ENCODE measurements at regions not wholly inside any gene's neighbourhood (a gene's known extent, or its start where the extent isn't known, plus 50 kb on each side); places are given as distances from the start of the nearest gene placed in this dataset.
A peak's percentile ranks its signal among the peaks of the same experiment; 100 is the strongest.

DNA sequence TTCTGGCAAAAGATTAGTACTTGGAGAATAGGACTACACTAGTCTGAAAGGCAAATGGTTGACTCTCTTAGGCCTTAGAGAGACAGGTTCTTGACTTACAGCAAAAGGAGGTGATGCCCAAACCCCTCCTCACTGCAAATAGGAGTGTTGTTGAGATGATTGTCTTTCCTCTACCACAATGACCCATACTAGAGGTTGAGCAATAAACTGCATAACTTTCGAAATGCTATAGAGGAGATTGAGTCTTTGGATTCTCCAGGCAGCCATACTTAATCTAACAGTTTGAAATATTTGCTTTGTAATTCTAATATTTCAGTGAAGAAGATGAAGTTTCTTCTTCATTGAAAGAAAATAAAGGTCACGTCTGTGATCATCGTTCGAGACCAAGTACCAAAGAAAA lies 498.5 kb upstream of the GBE1 start:
- Mint-ChIP-seq H3K36me3 (ENCODE audit: low read depth) (no peaks in the 10 kb centered on the region), H3K27me3 (ENCODE audit: low read depth) (no peaks in the 10 kb centered on the region), H3K4me3 (no peak overlapping the region), H3K4me1 (ENCODE audit: low read depth) (no peaks in the 10 kb centered on the region), H3K9me3 (ENCODE audit: insufficient read depth) (no peaks in the 10 kb centered on the region), H3K27ac (no peak overlapping the region)
- DNase-seq (no peak), ATAC-seq (no peak)
- POLR2A ChIA-PET, result no interaction called here
- CTCF ChIA-PET, result no interaction called here

DNA sequence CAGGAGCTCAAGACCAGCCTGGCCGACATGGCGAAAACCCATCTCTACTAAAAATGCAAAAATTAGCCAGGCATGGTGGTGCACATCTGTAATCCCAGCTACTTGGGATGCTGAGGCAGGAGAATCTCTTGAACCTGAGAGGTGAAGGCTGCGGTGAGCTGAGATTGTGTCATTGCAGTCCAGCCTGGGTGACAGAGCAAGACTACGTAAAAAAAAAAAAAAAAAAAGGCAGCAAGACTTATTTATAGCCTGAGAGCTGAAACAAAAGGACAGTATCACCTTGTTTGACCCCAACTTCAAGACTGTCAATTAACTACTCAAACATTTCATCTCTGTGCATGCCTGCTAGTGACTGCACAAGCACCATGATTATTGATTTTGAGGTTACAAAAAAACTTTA lies 478.9 kb upstream of the GBE1 start:
- Mint-ChIP-seq H3K9me3 (ENCODE audit: insufficient read depth) (no peaks in the 10 kb centered on the region), H3K4me3 (no peak overlapping the region), H3K36me3 (ENCODE audit: low read depth) (no peaks in the 10 kb centered on the region), H3K27me3 (ENCODE audit: low read depth) (no peaks in the 10 kb centered on the region), H3K4me1 (ENCODE audit: low read depth) (no peaks in the 10 kb centered on the region), H3K27ac (no peak overlapping the region)
- ChIA-PET CTCF (no interaction called here), POLR2A (no interaction called here)
- DNase-seq (no peak), ATAC-seq (no peak)

DNA sequence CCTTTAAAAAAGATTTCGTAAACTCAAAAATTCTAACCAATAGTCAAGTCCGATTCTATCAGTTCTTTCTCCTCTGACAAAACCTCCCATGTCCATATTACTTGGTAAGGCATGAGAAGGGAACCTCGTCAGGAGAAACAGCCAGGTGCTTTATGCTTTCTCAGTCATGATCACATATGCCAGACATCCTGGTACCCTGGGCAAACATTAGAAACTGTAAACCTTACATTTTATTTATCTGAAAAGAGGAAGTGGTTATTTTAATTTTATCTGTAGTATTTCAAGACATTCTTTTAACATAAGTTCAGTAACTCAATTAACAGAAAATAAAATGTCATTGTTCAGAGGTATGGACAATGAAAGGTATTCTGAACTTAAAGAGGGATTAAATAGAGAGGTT lies 474.8 kb upstream of the GBE1 start:
- POLR2A ChIA-PET, result no interaction called here
- no peak overlapping the region for H3K27ac Mint-ChIP-seq
- CTCF ChIA-PET, result no interaction called here

DNA sequence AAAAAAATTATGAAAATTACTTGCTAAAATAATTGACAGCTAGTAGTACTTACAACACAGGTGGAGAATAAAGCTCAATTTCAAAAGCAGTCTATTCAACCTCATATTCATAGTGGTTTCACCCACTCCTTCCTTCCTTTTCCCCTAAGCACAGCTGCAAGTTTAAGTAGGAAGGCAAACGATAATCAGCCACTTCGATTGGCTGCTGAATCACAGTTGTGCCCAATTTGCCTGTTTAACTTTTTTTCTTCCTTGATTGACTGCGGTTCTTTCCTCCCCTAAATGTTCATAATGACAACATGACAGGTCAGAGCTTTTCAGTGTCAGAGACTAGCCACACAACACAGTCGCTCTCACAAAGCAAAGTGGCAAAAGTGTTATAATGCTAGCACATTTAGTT lies 468.0 kb upstream of the GBE1 start:
- H3K4me1 Mint-ChIP-seq (ENCODE audit: low read depth), result peaks cover 9% of the 10 kb centered on the region
- peak overlapping the region; percentile 31 for H3K27ac Mint-ChIP-seq
- no peak overlapping the region for H3K4me3 Mint-ChIP-seq
- ChIA-PET CTCF (no interaction called here), POLR2A (no interaction called here)
- peaks cover 4% of the 10 kb centered on the region for H3K9me3 Mint-ChIP-seq (ENCODE audit: insufficient read depth)
- H3K27me3 Mint-ChIP-seq (ENCODE audit: low read depth), result no peaks in the 10 kb centered on the region
- ATAC-seq, result no peak
- H3K36me3 Mint-ChIP-seq (ENCODE audit: low read depth), result no peaks in the 10 kb centered on the region
- DNase-seq, result no peak

More for the DNA sequence above, 474.8 kb upstream of the GBE1 start:
- DNase-seq (no peak), ATAC-seq (no peak)
- no peak overlapping the region for H3K4me3 Mint-ChIP-seq
- H3K4me1 Mint-ChIP-seq (ENCODE audit: low read depth), result no peaks in the 10 kb centered on the region
- H3K36me3 Mint-ChIP-seq (ENCODE audit: low read depth), result no peaks in the 10 kb centered on the region
- no peaks in the 10 kb centered on the region for H3K27me3 Mint-ChIP-seq (ENCODE audit: low read depth)
- H3K9me3 Mint-ChIP-seq (ENCODE audit: insufficient read depth), result no peaks in the 10 kb centered on the region

DNA sequence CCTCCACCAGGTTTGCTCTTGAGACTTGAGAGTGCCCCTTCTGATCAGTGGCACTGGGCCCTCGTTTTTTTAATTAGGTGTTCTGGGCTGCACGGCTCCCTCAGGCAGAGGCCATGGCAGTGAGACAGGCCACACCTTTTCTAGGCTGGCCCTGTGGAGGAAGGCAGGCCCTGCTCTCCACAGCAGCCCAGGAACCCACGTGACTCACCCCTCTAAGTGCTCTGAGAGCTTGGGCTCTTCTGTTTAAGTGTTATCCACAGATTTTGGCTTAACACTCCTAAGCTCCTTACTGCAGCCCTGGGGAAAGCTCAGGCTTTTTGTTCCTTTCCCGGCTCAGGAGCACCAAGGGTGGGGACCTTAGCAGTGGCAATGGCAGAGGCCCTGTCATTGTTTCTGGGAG lies 463.2 kb upstream of the GBE1 start:
- POLR2A ChIA-PET, result no interaction called here

DNA sequence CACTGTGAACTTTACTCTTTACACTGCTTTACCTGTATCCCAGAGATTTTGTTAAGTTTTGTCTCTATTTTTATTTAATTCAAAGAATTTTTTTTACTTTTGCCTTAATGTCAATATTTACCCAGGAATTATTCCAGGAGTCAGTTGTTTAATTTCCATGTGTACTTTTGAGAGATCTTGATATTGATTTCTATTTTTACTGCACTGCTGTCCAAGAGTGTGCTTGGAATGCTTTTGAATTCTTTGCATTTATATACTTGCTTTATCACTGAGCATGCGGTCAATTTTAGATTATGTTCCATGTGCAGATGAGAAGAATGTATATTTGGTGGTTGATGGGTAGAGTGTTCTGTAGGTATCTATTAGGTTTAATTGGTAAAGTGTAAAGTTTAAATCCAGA lies 461.0 kb upstream of the GBE1 start:
- ATAC-seq (no peak), DNase-seq (no peak)
- Mint-ChIP-seq H3K27ac (no peak overlapping the region), H3K4me1 (ENCODE audit: low read depth) (no peaks in the 10 kb centered on the region), H3K9me3 (ENCODE audit: insufficient read depth) (peaks cover 16% of the 10 kb centered on the region), H3K27me3 (ENCODE audit: low read depth) (no peaks in the 10 kb centered on the region), H3K36me3 (ENCODE audit: low read depth) (no peaks in the 10 kb centered on the region), H3K4me3 (no peak overlapping the region)
- ChIA-PET CTCF (no interaction called here), POLR2A (no interaction called here)

More for the DNA sequence above, 463.2 kb upstream of the GBE1 start:
- Mint-ChIP-seq H3K4me1 (ENCODE audit: low read depth) (peaks cover 8% of the 10 kb centered on the region), H3K27ac (no peak overlapping the region), H3K9me3 (ENCODE audit: insufficient read depth) (peaks cover 16% of the 10 kb centered on the region), H3K27me3 (ENCODE audit: low read depth) (no peaks in the 10 kb centered on the region), H3K4me3 (no peak overlapping the region), H3K36me3 (ENCODE audit: low read depth) (no peaks in the 10 kb centered on the region)
- DNase-seq (no peak), ATAC-seq (no peak)
- CTCF ChIA-PET, result no interaction called here

DNA sequence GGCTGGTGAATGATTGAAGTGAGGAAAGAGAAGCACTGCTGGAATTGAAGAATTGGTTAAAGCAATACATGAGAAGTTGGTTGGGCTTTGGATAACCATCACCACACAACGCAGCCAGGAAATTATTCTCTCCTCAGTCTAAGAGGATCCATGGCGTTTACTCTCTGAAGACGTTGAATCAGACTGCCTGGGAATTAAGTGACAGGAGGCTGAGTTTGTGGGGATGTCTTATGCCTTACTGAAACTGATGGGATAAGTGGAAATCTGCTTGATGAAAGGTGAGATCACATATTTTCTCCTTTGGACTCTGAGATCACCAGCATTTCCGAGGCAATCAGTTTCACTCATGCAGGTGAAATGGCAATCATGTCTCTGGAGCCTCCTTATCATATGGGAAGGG lies 456.1 kb upstream of the GBE1 start:
- H3K9me3 Mint-ChIP-seq (ENCODE audit: insufficient read depth), result peaks cover 17% of the 10 kb centered on the region
- DNase-seq, result no peak
- ATAC-seq, result no peak
- H3K27ac Mint-ChIP-seq, result no peak overlapping the region
- no peaks in the 10 kb centered on the region for H3K36me3 Mint-ChIP-seq (ENCODE audit: low read depth)
- ChIA-PET POLR2A (no interaction called here), CTCF (no interaction called here)
- no peaks in the 10 kb centered on the region for H3K4me1 Mint-ChIP-seq (ENCODE audit: low read depth)
- no peaks in the 10 kb centered on the region for H3K27me3 Mint-ChIP-seq (ENCODE audit: low read depth)
- no peak overlapping the region for H3K4me3 Mint-ChIP-seq

DNA sequence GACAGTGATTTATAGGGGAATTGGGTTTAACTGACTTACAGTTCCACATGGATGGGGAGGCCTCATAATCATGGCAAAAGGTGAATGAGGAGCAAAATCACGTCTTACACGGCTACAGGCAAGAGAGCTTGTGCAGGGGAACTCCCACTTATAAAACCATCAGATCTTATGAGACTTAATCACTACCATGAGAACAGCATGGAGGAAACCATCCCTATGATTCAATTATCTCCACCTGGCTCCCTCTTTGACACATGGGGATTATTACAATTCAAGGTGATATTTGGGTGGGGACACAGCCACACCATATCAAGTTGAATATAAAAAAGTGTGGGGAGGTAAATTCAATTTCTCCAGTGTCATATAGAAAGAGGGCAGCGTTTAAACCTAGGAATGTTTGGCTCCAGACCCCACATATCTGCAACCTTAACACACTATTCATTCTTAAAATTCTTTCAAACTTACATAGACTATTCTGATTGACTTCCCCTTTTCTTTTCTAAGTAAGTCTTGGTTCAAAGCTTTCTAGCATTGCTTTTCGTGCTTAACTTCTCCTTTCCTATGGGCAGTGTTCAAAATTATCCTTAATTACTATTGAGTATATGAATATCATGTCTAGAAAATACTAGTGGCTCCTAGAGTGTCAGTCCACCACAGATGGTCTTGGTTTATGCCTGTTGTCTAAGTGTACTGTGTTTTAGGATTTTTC lies 446.7 kb upstream of the GBE1 start:
- DNase-seq (no peak), ATAC-seq (no peak)
- Mint-ChIP-seq H3K27me3 (ENCODE audit: low read depth) (no peaks in the 10 kb centered on the region), H3K4me1 (ENCODE audit: low read depth) (no peaks in the 10 kb centered on the region), H3K4me3 (no peak overlapping the region), H3K9me3 (ENCODE audit: insufficient read depth) (no peaks in the 10 kb centered on the region), H3K27ac (no peak overlapping the region), H3K36me3 (ENCODE audit: low read depth) (no peaks in the 10 kb centered on the region)
- POLR2A ChIA-PET, result no interaction called here
- CTCF ChIA-PET, result no interaction called here

DNA sequence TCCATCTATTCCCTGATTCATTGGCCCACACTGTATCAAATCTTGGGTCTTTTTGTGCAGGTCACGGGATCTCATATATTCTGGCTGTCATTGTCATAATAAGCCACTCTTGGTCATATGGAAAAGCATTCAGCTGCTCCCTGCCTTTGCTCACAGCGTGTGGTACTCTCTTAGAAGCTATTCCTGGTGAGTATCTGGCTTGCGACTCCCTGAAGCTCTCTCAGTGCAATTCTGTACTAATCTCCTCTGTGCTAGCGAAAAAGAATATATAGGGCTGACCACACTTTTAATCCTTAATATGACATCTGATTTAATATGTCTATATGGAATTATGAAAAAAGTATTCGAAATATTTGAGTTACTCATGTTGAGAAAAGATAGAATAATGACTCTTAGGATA lies 440.8 kb upstream of the GBE1 start:
- no peaks in the 10 kb centered on the region for H3K4me1 Mint-ChIP-seq (ENCODE audit: low read depth)
- POLR2A ChIA-PET, result no interaction called here
- peaks cover 8% of the 10 kb centered on the region for H3K9me3 Mint-ChIP-seq (ENCODE audit: insufficient read depth)
- DNase-seq, result no peak
- H3K27ac Mint-ChIP-seq, result no peak overlapping the region
- H3K36me3 Mint-ChIP-seq (ENCODE audit: low read depth), result no peaks in the 10 kb centered on the region
- H3K27me3 Mint-ChIP-seq (ENCODE audit: low read depth), result no peaks in the 10 kb centered on the region
- ATAC-seq, result no peak
- CTCF ChIA-PET, result no interaction called here
- no peak overlapping the region for H3K4me3 Mint-ChIP-seq

DNA sequence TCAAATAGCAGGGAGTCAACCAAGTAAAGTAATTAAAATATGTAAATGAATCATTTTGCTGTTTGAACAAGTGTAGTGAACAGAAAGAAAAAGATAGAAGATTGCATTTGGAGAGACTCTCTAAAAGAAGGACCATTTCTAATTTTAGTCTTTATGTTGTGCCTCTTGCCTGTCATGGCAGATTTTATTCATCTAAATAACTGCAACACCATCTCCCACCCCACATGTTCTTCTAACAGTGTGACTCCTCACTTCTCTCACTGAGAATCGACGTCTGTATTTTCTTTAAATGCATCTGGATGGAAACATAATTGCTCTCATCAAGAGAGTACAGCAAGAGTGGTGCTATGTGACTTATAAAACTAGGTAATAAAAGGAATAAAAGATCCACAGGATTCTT lies 439.9 kb upstream of the GBE1 start:
- Mint-ChIP-seq H3K36me3 (ENCODE audit: low read depth) (no peaks in the 10 kb centered on the region), H3K4me1 (ENCODE audit: low read depth) (no peaks in the 10 kb centered on the region), H3K27ac (no peak overlapping the region), H3K9me3 (ENCODE audit: insufficient read depth) (peaks cover 8% of the 10 kb centered on the region), H3K27me3 (ENCODE audit: low read depth) (no peaks in the 10 kb centered on the region), H3K4me3 (no peak overlapping the region)
- CTCF ChIA-PET, result no interaction called here
- DNase-seq, result no peak
- POLR2A ChIA-PET, result no interaction called here
- no peak for ATAC-seq

DNA sequence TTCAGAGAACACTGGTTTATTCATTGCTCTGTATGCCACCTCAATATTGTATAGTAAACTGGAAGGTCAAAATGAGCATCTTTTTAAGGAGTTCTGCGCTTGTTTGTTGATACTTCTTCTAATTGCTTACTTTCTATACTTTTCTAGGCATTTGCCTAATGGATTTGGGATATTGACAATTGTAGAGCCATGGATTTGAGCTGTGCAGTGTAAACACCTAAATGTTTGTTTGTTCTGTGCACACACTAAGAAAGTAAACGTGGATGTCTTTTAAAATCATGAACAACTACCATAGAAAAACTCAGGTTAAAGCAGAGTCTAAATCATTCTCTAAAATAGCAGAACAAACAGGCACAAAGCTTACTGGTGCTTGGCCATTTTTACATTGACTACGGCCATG lies 436.6 kb upstream of the GBE1 start:
- DNase-seq (no peak), ATAC-seq (no peak)
- H3K9me3 Mint-ChIP-seq (ENCODE audit: insufficient read depth), result peaks cover 8% of the 10 kb centered on the region
- H3K4me1 Mint-ChIP-seq (ENCODE audit: low read depth), result no peaks in the 10 kb centered on the region
- no peak overlapping the region for H3K27ac Mint-ChIP-seq
- H3K4me3 Mint-ChIP-seq, result no peak overlapping the region
- POLR2A ChIA-PET, result no interaction called here
- H3K36me3 Mint-ChIP-seq (ENCODE audit: low read depth), result no peaks in the 10 kb centered on the region
- no peaks in the 10 kb centered on the region for H3K27me3 Mint-ChIP-seq (ENCODE audit: low read depth)
- CTCF ChIA-PET, result no interaction called here

DNA sequence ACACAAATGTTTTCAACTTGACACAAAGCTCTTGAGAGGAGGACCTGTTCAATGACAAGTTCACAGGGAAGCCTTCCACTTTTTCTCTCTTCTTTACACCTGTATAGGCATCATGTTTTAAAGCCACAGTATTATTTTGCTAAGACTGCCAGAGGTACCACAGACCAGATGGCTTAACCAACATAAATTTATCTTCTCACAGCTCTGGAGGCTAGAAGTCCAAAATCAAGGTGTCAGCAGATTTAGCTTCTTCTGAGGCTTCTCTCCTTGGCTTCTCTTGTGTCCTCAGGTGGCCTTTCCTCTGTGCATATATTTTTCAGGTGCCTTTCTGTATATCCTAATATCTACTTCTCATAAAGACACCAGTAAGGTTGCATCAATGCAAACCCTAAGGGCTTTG lies 435.2 kb upstream of the GBE1 start:
- POLR2A ChIA-PET, result no interaction called here
- no peak overlapping the region for H3K4me3 Mint-ChIP-seq

DNA sequence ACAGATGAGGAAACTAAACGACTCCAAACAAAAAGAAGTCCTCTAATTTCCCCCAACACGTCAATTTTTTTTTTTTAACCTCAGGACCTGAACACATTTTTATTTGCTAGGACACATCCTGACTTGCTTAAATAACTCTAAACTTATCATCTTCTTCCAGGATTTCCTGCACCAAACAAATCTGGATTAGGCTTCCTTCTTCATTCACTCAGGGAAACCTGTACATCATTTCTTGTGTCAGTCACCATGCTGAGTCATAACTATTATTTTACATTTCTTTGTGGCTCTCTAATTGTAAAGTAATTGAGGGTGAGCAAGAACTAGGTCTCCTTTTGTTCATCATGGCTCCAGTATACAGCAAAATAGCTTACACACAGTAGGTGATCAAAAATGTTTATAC lies 433.4 kb upstream of the GBE1 start:
- Mint-ChIP-seq H3K27me3 (ENCODE audit: low read depth) (no peaks in the 10 kb centered on the region), H3K36me3 (ENCODE audit: low read depth) (no peaks in the 10 kb centered on the region), H3K4me3 (no peak overlapping the region), H3K27ac (no peak overlapping the region), H3K4me1 (ENCODE audit: low read depth) (no peaks in the 10 kb centered on the region), H3K9me3 (ENCODE audit: insufficient read depth) (no peaks in the 10 kb centered on the region)
- ATAC-seq, result no peak
- DNase-seq, result no peak
- ChIA-PET POLR2A (no interaction called here), CTCF (no interaction called here)

More for the DNA sequence above, 435.2 kb upstream of the GBE1 start:
- Mint-ChIP-seq H3K9me3 (ENCODE audit: insufficient read depth) (peaks cover 6% of the 10 kb centered on the region), H3K4me1 (ENCODE audit: low read depth) (no peaks in the 10 kb centered on the region), H3K27ac (no peak overlapping the region), H3K27me3 (ENCODE audit: low read depth) (no peaks in the 10 kb centered on the region), H3K36me3 (ENCODE audit: low read depth) (no peaks in the 10 kb centered on the region)
- CTCF ChIA-PET, result no interaction called here
- ATAC-seq, result no peak
- DNase-seq, result no peak

Data from activated CD8-positive, alpha-beta T cell treated with anti-CD3 and anti-CD28 coated beads, Interleukin-2, amount 10 ng/mL, durations not matched to agents 7 days and 5 days (primary cell).